H9 (cell line): ENCODE measurements at regions not wholly inside any gene's neighbourhood (a gene's known extent, or its start where the extent isn't known, plus 50 kb on each side); places are given as distances from the start of the nearest gene placed in this dataset.

Experiments used
- DNase-seq: peaks from one replicate; pipeline ENCODE4 v3.0.0-alpha.2; 2017
- H2AFZ ChIP-seq: one replicate; pipeline ENCODE4 v1.6.1; 2013; ENCODE audit warnings: mild to moderate bottlenecking, low read length, control low read depth, moderate library complexity
- H2AK5ac ChIP-seq: 2 replicates; pipeline ENCODE4 v1.6.1; 2013; ENCODE audit warnings: low read length, control low read depth, mixed read lengths; ENCODE audit not compliant: insufficient read length
- H2BK120ac ChIP-seq: one replicate; pipeline ENCODE4 v1.6.1; 2013; ENCODE audit warnings: low read depth, mild to moderate bottlenecking, low read length, control low read depth, inconsistent platforms; ENCODE audit not compliant: poor library complexity, severe bottlenecking
- H2BK12ac ChIP-seq: 2 replicates; pipeline ENCODE4 v1.6.1; 2013; ENCODE audit warnings: low read length, control low read depth, mixed read lengths, low read depth; ENCODE audit not compliant: insufficient read length
- H2BK15ac ChIP-seq: 2 replicates; pipeline ENCODE4 v1.6.1; 2013; ENCODE audit warnings: low read depth, low read length, control low read depth
- H2BK20ac ChIP-seq: one replicate; pipeline ENCODE4 v1.6.1; 2013; ENCODE audit warnings: low read depth, mild to moderate bottlenecking, low read length, control low read depth, inconsistent platforms; ENCODE audit not compliant: poor library complexity, severe bottlenecking
- H2BK5ac ChIP-seq: 2 replicates; pipeline ENCODE4 v1.6.1; 2013; ENCODE audit warnings: low read length, control low read depth, mixed read lengths; ENCODE audit not compliant: insufficient read length
- H3K14ac ChIP-seq: 2 replicates; pipeline ENCODE4 v1.6.1; 2013; ENCODE audit warnings: low read length, control low read depth; ENCODE audit not compliant: insufficient read depth
- H3K18ac ChIP-seq: 2 replicates; pipeline ENCODE4 v1.6.1; 2013; ENCODE audit warnings: low read depth, mild to moderate bottlenecking, mixed read lengths, low read length, control low read depth; ENCODE audit not compliant: insufficient read length
- H3K23ac ChIP-seq: 2 replicates; pipeline ENCODE4 v1.6.1; 2013; ENCODE audit warnings: low read length, control low read depth, mixed read lengths, low read depth; ENCODE audit not compliant: insufficient read length
- H3K23me2 ChIP-seq: 2 replicates; pipeline ENCODE4 v1.6.1; 2013; ENCODE audit warnings: low read depth, mild to moderate bottlenecking, mixed read lengths, low read length, control low read depth; ENCODE audit not compliant: insufficient read length, poor library complexity, severe bottlenecking
- H3K27ac ChIP-seq: 2 replicates; pipeline ENCODE4 v1.5.1; 2013; ENCODE audit warnings: low read length, control low read depth, mixed read lengths, low read depth; ENCODE audit not compliant: insufficient read length
- H3K27me3 ChIP-seq: 2 replicates; pipeline ENCODE4 v1.6.1; 2013; ENCODE audit warnings: low read length, control low read depth, inconsistent platforms; ENCODE audit not compliant: insufficient read depth
- H3K4ac ChIP-seq: 2 replicates; pipeline ENCODE4 v1.6.1; 2013; ENCODE audit warnings: low read depth, mild to moderate bottlenecking, control low read depth, inconsistent platforms, low read length, moderate library complexity
- H3K4me1 ChIP-seq: 2 replicates; pipeline ENCODE4 v1.6.1; 2013; ENCODE audit warnings: low read length, control low read depth, inconsistent platforms; ENCODE audit not compliant: insufficient read depth
- H3K4me2 ChIP-seq: 2 replicates; pipeline ENCODE4 v1.6.1; 2013; ENCODE audit warnings: low read length, control low read depth, mixed read lengths; ENCODE audit not compliant: insufficient read length, insufficient read depth
- H3K56ac ChIP-seq: 2 replicates; pipeline ENCODE4 v1.6.1; 2013; ENCODE audit warnings: low read depth, mild to moderate bottlenecking, mixed read lengths, low read length, control low read depth; ENCODE audit not compliant: insufficient read length
- H3K79me1 ChIP-seq: 2 replicates; pipeline ENCODE4 v1.6.1; 2013; ENCODE audit warnings: low read depth, mild to moderate bottlenecking, moderate library complexity, low read length, control low read depth, inconsistent platforms; ENCODE audit not compliant: insufficient read depth, poor library complexity, severe bottlenecking
- H3K79me2 ChIP-seq: 2 replicates; pipeline ENCODE4 v1.6.1; 2013; ENCODE audit warnings: low read length, control low read depth, inconsistent platforms; ENCODE audit not compliant: insufficient read depth
- H3K9ac ChIP-seq: 2 replicates; pipeline ENCODE4 v1.6.1; 2013; ENCODE audit warnings: low read length, control low read depth, mixed read lengths; ENCODE audit not compliant: insufficient read length; ENCODE audit errors: extremely low read depth
- H3K9me3 ChIP-seq: one replicate; pipeline ENCODE4 v1.6.1; 2013; ENCODE audit warnings: low read depth, low read length, inconsistent platforms; ENCODE audit not compliant: control insufficient read depth
- H3T11ph ChIP-seq: one replicate; pipeline ENCODE4 v1.6.1; 2013; ENCODE audit warnings: mild to moderate bottlenecking, low read length, control low read depth, inconsistent platforms
- H4K20me1 ChIP-seq: one replicate; pipeline ENCODE4 v1.6.1; 2013; ENCODE audit not compliant: control insufficient read depth, insufficient read length, insufficient read depth
- H4K5ac ChIP-seq: 2 replicates; pipeline ENCODE4 v1.6.1; 2013; ENCODE audit warnings: low read depth, mild to moderate bottlenecking, mixed read lengths, low read length, control low read depth; ENCODE audit not compliant: insufficient read length
- H4K8ac ChIP-seq: replicated peaks from 2 replicates; pipeline ENCODE4 v1.6.1; 2013; ENCODE audit warnings: low read length, control low read depth, mixed read lengths, low read depth; ENCODE audit not compliant: insufficient read length
- H4K91ac ChIP-seq: 2 replicates; pipeline ENCODE4 v1.6.1; 2013; ENCODE audit warnings: low read depth, mild to moderate bottlenecking, moderate library complexity, mixed read lengths, low read length, control low read depth; ENCODE audit not compliant: insufficient read length
- H3K27ac Mint-ChIP-seq, 3 experiments: 2 replicates in 2 of 3; 3 replicates in 1 of 3; pipeline ENCODE4 v1.8.0; 2020 to 2021; ENCODE audit warnings: mixed read lengths in 3 of 3, mild to moderate bottlenecking in 1 of 3, moderate library complexity in 1 of 3
- H3K27me3 Mint-ChIP-seq: 2 replicates; pipeline ENCODE4 v1.8.0; 2021; ENCODE audit warnings: low read depth, mild to moderate bottlenecking, moderate library complexity, mixed read lengths
- H3K36me3 Mint-ChIP-seq, 3 experiments: 2 replicates in 2 of 3; 3 replicates in 1 of 3; pipeline ENCODE4 v1.8.0; 2020 to 2021; ENCODE audit warnings: low read depth in 3 of 3, mixed read lengths in 3 of 3; ENCODE audit not compliant: insufficient read depth in 1 of 3
- H3K4me1 Mint-ChIP-seq, 2 experiments: 2 replicates each; pipeline ENCODE4 v1.8.0; 2020; ENCODE audit warnings: mixed read lengths in 2 of 2
- H3K4me3 Mint-ChIP-seq, 2 experiments: 2 replicates in 1 of 2; 3 replicates in 1 of 2; pipeline ENCODE4 v1.8.0; 2020 to 2021; ENCODE audit warnings: mild to moderate bottlenecking in 2 of 2, mixed read lengths in 2 of 2, moderate library complexity in 1 of 2
- H3K9me3 Mint-ChIP-seq, 2 experiments: 2 replicates in 1 of 2; 3 replicates in 1 of 2; pipeline ENCODE4 v1.8.0; 2020; ENCODE audit warnings: mild to moderate bottlenecking in 2 of 2, mixed read lengths in 2 of 2, moderate library complexity in 1 of 2
- WGBS: extraction: QIAGEN DNeasy Blood & Tissue Kit; methylation state at CpG from one replicate; pipeline ENCODE4 v1.1.7; 2013; ENCODE audit warnings: missing lambda C conversion rate, low lambda C conversion rate, mixed read lengths; ENCODE audit not compliant: insufficient read length; ENCODE audit errors: extremely low coverage; 5-methylcytosine and 5-hydroxymethylcytosine counted together
- TF ChIP-seq, protein P1 (sequence below): fragments of 200-600 bp; sonication (generic); conservative IDR thresholded peaks from 3 replicates; pipeline ENCODE4 v1.8.0; 2021; ENCODE audit warnings: antibody characterized with exemption, mild to moderate bottlenecking

GRCh38 chr4:179124957-179125356 lies 1682.7 kb upstream of the AGA start:
- peaks cover 8% of the 10 kb centered on the region for H3K4me1 ChIP-seq
- H3K4me2 ChIP-seq: no peak overlapping the region
- no peak overlapping the region for H3K14ac ChIP-seq
- Mint-ChIP-seq H3K4me3 (no peak overlapping the region), H3K36me3 (peaks cover 0 to 5% (median 0%) of the 10 kb centered on the region in 3 experiments; a peak in 1 of 7 replicates), H3K27ac (peak overlapping the region; percentile 29 to 94 (median 76)), H3K4me1 (peaks cover 16 to 21% of the 10 kb centered on the region in 2 experiments), H3K9me3 (no peaks in the 10 kb centered on the region), H3K27me3 (no peaks in the 10 kb centered on the region)
- H3T11ph ChIP-seq: no peak overlapping the region
- no peaks in the 10 kb centered on the region for H3K23me2 ChIP-seq
- H3K9ac ChIP-seq: no peak overlapping the region
- no peaks in the 10 kb centered on the region for H3K27me3 ChIP-seq
- H3K23ac ChIP-seq: no peak overlapping the region
- WGBS: no CpG with 5 or more reads among the region's 1 CpG
- DNase-seq: no peak
- no peak overlapping the region for H4K5ac ChIP-seq
- no peaks in the 10 kb centered on the region for H4K20me1 ChIP-seq
- no peak overlapping the region for H3K4ac ChIP-seq
- no peak overlapping the region for H3K56ac ChIP-seq
- no peak overlapping the region for H2AK5ac ChIP-seq
- no peak overlapping the region for H4K91ac ChIP-seq
- H4K8ac ChIP-seq: no peak overlapping the region
- H2BK20ac ChIP-seq: no peak overlapping the region
- peak overlapping the region; percentile 88 for H3K27ac ChIP-seq
- H2BK5ac ChIP-seq: no peak overlapping the region
- no peaks in the 10 kb centered on the region for H3K9me3 ChIP-seq
- no peaks in the 10 kb centered on the region for H3K79me2 ChIP-seq
- no peak overlapping the region for H2BK15ac ChIP-seq
- H2AFZ ChIP-seq: no peak overlapping the region
- H2BK12ac ChIP-seq: no peak overlapping the region
- no peak overlapping the region for H3K18ac ChIP-seq
- no peaks in the 10 kb centered on the region for H3K79me1 ChIP-seq
- TF ChIP-seq, protein P1, sequence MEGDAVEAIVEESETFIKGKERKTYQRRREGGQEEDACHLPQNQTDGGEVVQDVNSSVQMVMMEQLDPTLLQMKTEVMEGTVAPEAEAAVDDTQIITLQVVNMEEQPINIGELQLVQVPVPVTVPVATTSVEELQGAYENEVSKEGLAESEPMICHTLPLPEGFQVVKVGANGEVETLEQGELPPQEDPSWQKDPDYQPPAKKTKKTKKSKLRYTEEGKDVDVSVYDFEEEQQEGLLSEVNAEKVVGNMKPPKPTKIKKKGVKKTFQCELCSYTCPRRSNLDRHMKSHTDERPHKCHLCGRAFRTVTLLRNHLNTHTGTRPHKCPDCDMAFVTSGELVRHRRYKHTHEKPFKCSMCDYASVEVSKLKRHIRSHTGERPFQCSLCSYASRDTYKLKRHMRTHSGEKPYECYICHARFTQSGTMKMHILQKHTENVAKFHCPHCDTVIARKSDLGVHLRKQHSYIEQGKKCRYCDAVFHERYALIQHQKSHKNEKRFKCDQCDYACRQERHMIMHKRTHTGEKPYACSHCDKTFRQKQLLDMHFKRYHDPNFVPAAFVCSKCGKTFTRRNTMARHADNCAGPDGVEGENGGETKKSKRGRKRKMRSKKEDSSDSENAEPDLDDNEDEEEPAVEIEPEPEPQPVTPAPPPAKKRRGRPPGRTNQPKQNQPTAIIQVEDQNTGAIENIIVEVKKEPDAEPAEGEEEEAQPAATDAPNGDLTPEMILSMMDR: no peak
- no peak overlapping the region for H2BK120ac ChIP-seq
